Jurkat, Clone E6-1 (cell line): ENCODE measurements at regions not wholly inside any gene's neighbourhood (a gene's known extent, or its start where the extent isn't known, plus 50 kb on each side); places are given as distances from the start of the nearest gene placed in this dataset.

Experiments
- DNase-seq: peaks from one replicate; pipeline ENCODE4 v3.0.0-alpha.2; 2011; ENCODE audit warnings: low read depth, low spot score
- H3K4me3 ChIP-seq: 2 replicates; pipeline ENCODE4 v1.5.1; 2011; ENCODE audit warnings: mild to moderate bottlenecking, low read length, control low read depth, moderate library complexity

GRCh38 chr21:16367079-16367478, 637.3 kb downstream of the USP25 start:
- no peak for DNase-seq
- no peak overlapping the region for H3K4me3 ChIP-seq

- no peak for DNase-seq
- H3K4me3 ChIP-seq: no peak overlapping the region
Observed at GRCh38 chr21:16370186-16370585, 640.4 kb downstream of the USP25 start.

- DNase-seq: no peak
- no peak overlapping the region for H3K4me3 ChIP-seq
Observed at GRCh38 chr21:16372586-16372985, 642.8 kb downstream of the USP25 start.

GRCh38 chr21:16376673-16377072, 646.9 kb downstream of the USP25 start:
- H3K4me3 ChIP-seq: no peak overlapping the region
- no peak for DNase-seq

GRCh38 chr21:16377120-16377658, 647.4 kb downstream of the USP25 start:
- no peak for DNase-seq
- H3K4me3 ChIP-seq: no peak overlapping the region

GRCh38 chr21:16377857-16378256, 648.1 kb downstream of the USP25 start:
- H3K4me3 ChIP-seq: no peak overlapping the region
- DNase-seq: no peak

- H3K4me3 ChIP-seq: no peak overlapping the region
- DNase-seq: no peak
Observed at GRCh38 chr21:16378525-16378924, 648.7 kb downstream of the USP25 start.

GRCh38 chr21:16388291-16388690, 658.5 kb downstream of the USP25 start:
- H3K4me3 ChIP-seq: no peak overlapping the region
- DNase-seq: no peak

- no peak overlapping the region for H3K4me3 ChIP-seq
- no peak for DNase-seq
Observed at GRCh38 chr21:16388911-16389560, 659.3 kb downstream of the USP25 start.

GRCh38 chr21:16389643-16390042, 659.9 kb downstream of the USP25 start:
- H3K4me3 ChIP-seq: no peak overlapping the region
- no peak for DNase-seq

- no peak for DNase-seq
- no peak overlapping the region for H3K4me3 ChIP-seq
Observed at GRCh38 chr21:16395285-16395684, 665.5 kb downstream of the USP25 start.

- DNase-seq: no peak
- H3K4me3 ChIP-seq: no peak overlapping the region
Observed at GRCh38 chr21:16402752-16403151, 673.0 kb downstream of the USP25 start.

GRCh38 chr21:16404776-16405175, 675.0 kb downstream of the USP25 start:
- no peak for DNase-seq
- H3K4me3 ChIP-seq: no peak overlapping the region

GRCh38 chr21:16406355-16406754, 676.6 kb downstream of the USP25 start:
- H3K4me3 ChIP-seq: no peak overlapping the region
- no peak for DNase-seq

- no peak for DNase-seq
- H3K4me3 ChIP-seq: no peak overlapping the region
Observed at GRCh38 chr21:16407403-16408240, 677.8 kb downstream of the USP25 start.

- no peak overlapping the region for H3K4me3 ChIP-seq
- DNase-seq: no peak
Observed at GRCh38 chr21:16408280-16408679, 678.5 kb downstream of the USP25 start.

- DNase-seq: no peak
- H3K4me3 ChIP-seq: no peak overlapping the region
Observed at GRCh38 chr21:16409352-16409751, 679.6 kb downstream of the USP25 start.

- no peak for DNase-seq
- H3K4me3 ChIP-seq: no peak overlapping the region
Observed at GRCh38 chr21:16418226-16418625, 688.4 kb downstream of the USP25 start.

- no peak overlapping the region for H3K4me3 ChIP-seq
- no peak for DNase-seq
Observed at GRCh38 chr21:16418642-16419041, 688.9 kb downstream of the USP25 start.

GRCh38 chr21:16419188-16419921, 689.6 kb downstream of the USP25 start:
- H3K4me3 ChIP-seq: no peak overlapping the region
- DNase-seq: no peak
